GM19238 (cell line): ENCODE measurements at regions not wholly inside any gene's neighbourhood (a gene's known extent, or its start where the extent isn't known, plus 50 kb on each side); places are given as distances from the start of the nearest gene placed in this dataset.

Experiments
- DNase-seq: peaks from one replicate; pipeline ENCODE4 v3.0.0; 2011; ENCODE audit warnings: low spot score; ENCODE audit not compliant: insufficient read length

DNA sequence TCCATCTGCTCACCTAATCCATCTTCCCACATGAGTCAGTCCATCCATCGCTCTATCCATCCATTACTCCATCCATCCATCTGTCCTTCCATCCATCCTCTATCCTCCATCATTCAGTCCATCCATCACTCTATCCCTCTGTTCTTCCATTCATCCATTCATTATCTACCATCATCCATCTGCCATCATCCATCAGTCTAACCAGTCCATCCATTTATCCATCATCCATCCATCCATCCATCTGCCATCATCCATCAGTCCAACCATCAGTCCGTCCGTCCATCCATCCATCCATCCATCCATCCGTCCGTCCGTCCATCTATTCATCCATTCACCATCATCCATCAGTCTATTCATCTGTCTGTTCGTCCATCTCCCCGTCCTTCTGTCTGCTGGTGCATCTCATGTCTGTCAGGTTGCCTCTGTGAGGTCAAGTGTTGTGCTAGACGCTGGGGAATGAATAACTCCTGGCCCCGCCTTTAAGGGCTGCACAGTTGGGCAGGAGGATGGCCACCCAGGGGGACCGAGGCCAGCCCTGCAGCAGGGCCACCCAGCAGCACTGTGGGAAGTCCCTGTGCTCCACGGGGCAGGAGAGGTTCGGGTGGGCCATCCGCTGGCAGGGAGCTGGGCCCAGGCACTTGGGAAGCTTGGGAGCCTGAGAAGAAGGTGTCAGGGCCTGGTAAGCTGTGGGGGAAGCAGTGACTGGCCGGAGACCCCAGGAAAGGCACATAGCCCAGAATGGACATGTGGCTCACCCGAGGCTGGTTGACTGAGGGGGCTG is 137.1 kb downstream of the CTTN start:
- DNase-seq = no peak

DNA sequence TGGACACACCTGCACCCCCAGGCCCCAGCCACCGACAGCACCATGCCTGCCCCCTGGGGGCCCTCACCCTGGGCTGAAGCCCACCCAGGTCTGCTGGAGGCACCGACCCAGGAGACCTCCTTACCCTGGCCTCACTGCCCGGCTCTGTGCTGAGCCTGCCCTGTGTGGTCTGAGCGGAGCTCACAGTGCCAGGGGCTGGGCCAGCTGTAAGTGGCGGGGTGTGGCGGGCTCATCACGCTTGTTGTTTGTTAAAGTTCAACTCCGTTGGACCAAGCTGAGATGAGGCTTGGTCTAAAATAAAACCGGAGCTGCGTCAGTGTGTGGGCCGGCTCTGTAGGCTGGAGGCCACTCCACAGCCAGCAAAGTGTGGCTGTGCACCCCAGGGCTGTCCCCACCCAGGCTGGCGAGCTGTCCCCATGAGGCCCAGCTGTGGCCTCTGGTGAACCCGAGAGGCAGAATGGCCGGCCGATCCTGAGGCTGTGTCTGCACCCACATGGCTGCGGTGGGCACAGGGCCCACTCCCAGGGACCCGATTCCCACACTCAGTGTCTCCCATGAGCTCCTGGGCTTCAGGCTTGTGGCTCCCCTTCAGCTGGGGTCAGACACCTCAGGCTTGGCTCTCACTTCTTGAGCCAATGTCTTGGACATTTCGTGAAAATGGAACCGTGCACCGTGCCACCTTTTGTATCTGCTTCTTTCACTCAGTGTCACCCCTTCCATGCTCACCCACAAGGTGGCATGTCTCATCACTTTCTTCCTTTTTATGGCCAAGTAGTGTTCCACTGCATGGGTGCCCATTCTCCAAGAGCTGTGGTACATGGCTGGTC is 137.9 kb downstream of the CTTN start:
- no peak for DNase-seq

- no peak for DNase-seq
Observed at GRCh38 chr11:70537576-70538571, 139.5 kb downstream of the CTTN start.

- no peak for DNase-seq
Observed at GRCh38 chr11:70538641-70539359, 140.5 kb downstream of the CTTN start.

DNA sequence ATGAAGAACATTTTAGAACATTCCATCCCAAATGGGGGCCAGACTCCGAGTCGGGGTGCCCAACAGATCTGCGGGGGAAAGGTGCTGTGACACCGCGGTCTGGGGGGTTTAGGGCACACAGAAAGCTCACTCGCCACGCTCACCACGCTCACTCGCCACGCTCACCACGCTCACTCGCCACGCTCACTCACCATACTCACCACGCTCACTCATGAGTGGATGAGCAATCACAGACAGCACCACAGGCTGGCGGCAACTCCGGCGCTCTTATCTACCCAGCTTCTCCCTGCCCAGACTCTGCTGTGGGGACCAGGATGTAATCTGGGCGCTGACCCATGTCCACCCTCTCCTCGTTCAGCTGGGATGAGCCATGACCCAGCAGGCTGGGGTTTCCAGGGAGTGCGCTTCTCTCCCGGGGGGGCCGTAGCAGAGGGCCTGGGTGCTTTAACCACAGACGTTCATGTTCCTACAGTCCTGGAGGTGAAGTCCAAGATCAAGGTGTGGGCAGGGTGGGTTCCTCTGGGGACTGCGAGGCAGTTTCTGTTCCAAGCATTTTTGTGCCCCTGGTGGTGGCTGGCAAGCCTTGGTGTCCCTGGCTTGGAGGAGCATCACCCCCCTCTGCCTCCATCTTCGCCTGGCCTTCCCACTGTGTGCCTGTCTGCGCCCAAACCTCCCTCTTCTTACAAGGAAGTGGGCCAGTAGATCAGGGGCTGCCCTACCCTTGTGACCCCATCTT is 141.2 kb downstream of the CTTN start:
- DNase-seq = no peak

DNA sequence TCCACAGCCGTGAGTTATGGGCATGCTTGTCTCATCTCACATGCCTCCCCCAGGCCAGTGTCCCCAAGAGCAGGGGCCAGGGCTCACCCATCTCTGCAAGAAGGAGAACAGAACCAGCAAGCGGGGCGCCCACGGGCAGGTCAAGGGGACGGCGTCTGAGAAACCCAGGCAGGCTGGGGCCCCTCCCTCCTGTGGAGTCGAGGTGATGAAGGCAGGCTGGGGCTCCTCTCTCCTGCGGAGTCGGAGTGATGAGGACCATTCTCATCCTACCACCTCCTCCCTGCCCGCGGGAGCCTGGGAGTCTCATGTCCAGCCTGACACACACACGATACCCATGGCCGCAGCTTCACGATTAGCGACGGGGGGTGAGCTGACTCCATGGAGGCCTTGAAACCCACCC is 141.9 kb downstream of the CTTN start:
- DNase-seq = no peak

DNA sequence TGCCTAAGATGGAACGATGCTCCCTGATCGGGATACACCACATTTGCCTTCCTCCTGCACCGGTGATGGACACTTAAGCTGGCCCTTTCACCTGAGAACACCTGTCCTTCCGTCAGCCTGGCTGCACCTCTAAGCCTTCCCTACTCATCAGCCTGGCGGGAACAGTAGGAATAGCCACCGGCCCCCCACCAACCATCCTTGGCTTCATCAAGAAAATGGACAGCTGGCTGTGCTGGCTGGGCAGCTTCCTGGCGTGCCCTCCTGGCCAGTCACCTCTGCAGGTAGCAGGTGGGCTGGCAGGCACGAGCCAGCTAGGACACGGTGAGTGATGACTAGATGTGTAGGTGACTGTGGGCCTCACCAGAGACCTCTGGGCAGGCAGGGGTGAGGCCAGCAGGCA is 142.8 kb downstream of the CTTN start:
- no peak for DNase-seq

GRCh38 chr11:70541699-70542098 is 143.4 kb downstream of the CTTN start:
- no peak for DNase-seq

- no peak for DNase-seq
Observed at GRCh38 chr11:70542406-70542805, 144.1 kb downstream of the CTTN start.

DNA sequence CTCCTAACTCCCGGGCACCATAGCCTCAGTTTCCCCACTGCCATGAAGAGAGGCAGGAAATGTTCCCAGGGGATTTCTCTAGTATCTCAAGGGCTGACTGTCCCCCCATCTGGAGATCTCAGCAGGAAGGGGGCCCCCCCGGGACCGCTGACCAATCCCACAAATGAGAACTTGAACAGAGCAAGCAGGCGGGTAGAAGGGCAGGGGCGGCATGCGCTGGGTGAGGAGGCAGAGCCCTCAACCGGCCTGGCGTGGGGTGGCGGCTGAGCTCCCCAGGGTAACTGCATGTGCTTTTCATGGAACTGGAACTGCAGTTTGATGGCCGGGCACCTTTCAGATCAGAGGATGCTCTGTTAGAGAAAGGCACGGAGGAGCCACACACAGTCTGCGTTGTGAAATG is 144.5 kb downstream of the CTTN start:
- no peak for DNase-seq

DNA sequence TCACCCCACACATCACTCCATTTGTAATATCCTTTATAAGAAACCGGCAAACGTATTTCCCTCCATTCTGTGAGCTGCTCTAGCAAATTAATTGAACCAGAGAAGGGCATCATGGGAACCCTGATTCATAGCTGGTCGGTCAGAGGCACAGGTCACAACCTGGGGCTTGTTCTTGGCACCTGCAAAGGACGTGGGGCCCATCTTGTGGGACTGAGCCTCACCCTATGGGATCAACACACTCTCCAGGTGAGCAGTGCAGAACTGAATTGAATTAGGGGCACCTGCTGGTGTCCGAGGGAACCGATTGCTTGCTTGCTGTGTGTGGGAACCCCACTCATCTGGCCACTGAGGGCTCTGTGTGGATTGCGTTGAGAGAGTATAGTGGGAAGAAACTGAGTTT is 145.3 kb downstream of the CTTN start:
- DNase-seq = no peak

DNA sequence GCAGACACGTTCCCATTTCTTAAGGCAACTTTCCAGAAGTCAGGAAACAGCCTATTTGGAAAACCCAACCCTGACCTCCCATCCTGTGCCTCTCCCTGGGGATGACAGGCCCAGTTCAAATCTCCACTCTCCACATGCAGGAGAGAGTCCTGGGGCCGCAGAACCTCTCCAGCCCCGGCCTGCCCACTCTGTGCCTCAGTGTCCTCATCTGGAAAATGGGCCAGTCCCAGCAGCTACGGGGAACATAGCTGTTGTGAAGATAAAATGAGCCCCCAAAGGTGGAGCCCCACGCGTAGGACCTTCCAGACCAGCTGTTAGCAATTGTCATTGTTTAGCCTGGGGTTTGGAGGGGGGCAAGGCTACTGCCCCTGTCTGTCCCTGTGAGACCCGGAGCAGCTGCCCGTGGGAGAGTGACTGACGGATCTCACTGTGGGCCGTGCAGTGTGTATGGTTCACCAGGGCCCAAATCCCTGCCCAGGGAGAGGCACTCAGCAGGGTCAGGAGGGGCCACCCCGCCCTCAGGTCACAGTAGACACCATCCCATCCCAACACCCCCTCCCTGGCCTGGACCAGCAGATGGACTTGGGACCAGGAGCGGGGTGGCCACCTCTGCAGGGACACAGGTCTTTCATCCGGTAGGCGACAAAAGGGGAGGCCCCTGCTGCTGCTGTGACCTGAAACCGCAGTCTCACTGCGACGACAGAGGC is 145.9 kb downstream of the CTTN start:
- DNase-seq = no peak

DNA sequence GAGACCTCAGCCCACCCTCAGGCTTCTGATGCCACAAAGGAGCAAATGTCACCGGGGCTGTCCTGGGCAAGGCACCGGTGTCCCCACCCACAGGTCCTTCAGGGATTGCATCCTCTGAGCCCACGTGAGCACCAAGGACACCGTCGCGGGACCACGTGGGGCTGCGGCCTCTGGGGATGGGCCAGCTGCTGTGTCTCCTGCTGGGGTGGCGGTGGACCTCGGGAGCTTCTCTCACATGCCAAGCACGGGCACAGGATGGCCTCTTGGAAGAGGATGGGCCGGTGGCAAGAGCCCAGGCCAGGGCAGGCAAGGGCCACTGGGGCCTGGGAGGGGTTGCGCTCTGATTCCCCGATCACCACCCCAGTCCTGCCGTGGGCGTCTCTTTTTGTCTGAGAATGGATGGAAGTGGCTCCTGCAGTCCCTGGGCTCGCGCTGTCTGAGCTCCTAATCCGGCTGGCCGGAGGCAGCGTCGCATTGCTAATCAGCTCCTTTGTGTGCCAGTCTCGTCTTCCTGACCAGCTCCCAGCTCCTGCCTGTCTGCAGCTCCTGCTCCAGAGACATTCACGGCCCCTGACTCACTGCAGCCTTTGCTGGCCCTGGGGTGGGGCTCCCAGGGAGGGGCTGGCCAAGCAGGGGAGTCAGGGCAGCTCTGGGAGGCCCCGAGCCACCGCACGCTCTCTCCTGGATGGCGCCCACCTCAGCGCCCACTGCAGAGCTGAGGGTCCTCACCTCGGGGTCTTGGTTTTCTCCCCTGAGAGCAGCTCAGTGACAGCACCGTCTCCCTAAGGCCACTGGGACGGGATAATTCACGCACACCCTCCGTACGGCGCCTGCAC is 146.7 kb downstream of the CTTN start:
- DNase-seq = no peak

DNA sequence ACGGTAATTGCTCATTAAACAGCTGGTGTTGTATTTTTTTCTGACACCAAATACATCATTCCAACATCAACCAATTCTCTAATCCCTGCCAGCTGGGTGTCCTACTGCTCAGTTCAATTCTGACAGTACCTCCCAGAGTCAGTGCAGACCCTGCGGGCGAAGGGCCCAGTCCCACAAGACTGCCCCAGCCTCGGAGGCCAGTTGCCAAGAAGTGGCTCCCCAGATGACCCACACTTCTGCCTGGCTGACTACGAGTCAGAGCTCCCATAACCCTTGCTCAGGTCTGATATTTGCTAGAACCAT is 147.2 kb downstream of the CTTN start:
- no peak for DNase-seq

GRCh38 chr11:70546191-70546940 is 148.0 kb downstream of the CTTN start:
- DNase-seq = no peak

DNA sequence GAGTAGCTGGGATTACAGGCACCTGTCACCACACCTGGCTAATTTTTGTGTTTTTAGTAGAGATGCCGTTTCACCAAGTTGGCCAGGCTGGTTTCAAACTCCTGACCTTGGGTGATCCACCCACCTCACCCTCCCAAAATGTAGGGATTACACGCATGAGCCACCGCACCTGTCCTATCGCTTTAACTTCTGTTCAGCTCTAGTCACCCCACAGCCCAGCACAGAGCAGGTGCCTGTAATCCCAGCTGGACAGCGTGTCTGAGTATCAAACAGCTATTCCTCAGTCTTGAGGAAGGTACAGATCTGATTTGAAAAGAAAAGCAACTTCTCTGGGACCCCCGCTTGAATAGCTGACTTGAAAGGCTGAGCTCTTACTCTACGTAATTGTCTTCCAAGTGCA is 149.1 kb downstream of the CTTN start:
- no peak for DNase-seq

DNA sequence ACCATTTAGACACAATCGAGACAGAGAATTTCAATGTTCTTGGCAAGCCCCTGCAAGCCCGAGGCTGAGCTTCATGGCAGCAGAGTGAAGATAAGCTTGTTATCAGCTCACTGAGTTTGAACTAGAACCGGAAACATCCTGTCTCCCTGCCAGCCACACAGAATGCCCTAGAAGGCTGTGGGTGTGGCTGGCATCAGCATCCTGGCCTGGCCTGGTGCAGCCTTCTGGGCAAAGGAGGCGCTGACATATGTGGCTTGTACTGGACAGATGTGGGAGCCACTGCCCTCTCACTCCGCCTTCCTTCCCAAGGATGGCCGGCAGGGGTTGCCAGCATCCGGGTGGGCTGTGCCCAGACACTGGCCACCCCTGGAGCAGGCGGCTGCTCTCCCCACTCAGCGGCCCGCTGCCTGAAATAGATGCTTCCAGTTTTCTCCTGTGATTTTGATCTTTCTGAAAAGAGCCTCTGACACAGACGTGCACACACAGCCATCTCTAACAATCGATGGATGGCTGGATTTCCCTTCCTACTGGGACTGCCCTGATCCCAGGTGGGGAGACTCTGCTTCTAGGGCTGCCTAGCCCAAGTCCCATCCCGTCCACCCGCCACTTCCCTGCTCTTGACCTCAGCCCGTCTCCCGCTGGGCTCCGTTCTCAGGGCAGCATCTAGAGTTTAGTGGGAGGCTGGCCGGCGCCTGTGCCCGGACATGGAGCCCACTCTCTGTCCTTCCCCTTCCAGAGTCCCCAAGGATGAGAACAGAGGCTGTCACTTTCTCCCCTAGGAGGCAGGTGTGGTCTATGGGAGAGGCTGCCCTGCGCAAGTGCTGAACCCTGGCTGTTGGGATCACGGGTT is 149.7 kb downstream of the CTTN start:
- no peak for DNase-seq
